ENCODE measurements at regions not wholly inside any gene's neighbourhood (a gene's known extent, or its start where the extent isn't known, plus 50 kb on each side); places are given as distances from the start of the nearest gene placed in this dataset.

DNA sequence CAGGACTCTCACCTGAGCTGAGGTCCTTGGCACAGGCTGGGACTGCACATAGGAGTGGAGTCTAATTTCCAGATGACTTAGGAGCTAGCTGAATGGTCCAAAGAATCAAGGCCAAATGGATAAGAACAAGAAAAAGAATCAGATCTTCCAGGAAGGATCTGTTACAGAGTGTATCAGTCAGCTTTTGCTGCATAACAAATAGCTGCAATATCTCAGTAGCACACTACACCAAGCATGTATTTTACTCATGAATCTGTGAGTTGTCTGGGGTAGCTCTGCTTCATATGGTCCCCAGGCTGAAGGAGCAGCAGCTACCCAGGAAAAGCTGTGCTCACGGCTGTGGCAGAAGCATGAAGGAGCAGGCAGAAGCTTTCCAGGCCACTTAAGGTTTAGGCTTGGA, 60.6 kb upstream of the LOXL4 start:
- Histone ChIP-seq H3K79me2 (ENCODE audit: insufficient read depth, low read length) (no peaks in the 10 kb centered on the region), H3K9me2 (ENCODE audit: low read depth, low read length) (no peaks in the 10 kb centered on the region), H3K27me3 (ENCODE audit: insufficient read depth, low read length) (no peaks in the 10 kb centered on the region), H3F3A (ENCODE audit: insufficient read depth, low read length) (no peaks in the 10 kb centered on the region), H3K9ac (ENCODE audit: low read length) (no peak overlapping the region), H3K4me3 (ENCODE audit: low read depth, low read length, poor library complexity, severe bottlenecking) (no peak overlapping the region), H2AFZ (ENCODE audit: low read length) (no peak overlapping the region), H3K9me3 (ENCODE audit: low read length) (no peaks in the 10 kb centered on the region), H3K27ac (ENCODE audit: low read depth, low read length, poor library complexity, severe bottlenecking) (no peak overlapping the region), H3K4me2 (ENCODE audit: low read length) (no peak overlapping the region), H3K4me1 (ENCODE audit: insufficient read depth, low read length, severe bottlenecking) (no peaks in the 10 kb centered on the region), H3K36me3 (ENCODE audit: insufficient read depth, low read length) (no peaks in the 10 kb centered on the region), H4K20me1 (ENCODE audit: insufficient read depth, low read length) (no peaks in the 10 kb centered on the region)
- TF ChIP-seq, protein P1, sequence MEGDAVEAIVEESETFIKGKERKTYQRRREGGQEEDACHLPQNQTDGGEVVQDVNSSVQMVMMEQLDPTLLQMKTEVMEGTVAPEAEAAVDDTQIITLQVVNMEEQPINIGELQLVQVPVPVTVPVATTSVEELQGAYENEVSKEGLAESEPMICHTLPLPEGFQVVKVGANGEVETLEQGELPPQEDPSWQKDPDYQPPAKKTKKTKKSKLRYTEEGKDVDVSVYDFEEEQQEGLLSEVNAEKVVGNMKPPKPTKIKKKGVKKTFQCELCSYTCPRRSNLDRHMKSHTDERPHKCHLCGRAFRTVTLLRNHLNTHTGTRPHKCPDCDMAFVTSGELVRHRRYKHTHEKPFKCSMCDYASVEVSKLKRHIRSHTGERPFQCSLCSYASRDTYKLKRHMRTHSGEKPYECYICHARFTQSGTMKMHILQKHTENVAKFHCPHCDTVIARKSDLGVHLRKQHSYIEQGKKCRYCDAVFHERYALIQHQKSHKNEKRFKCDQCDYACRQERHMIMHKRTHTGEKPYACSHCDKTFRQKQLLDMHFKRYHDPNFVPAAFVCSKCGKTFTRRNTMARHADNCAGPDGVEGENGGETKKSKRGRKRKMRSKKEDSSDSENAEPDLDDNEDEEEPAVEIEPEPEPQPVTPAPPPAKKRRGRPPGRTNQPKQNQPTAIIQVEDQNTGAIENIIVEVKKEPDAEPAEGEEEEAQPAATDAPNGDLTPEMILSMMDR (IDR thresholded peaks at IDR 0.05; ENCODE audit: low read length): no peak
- TF ChIP-seq EZH2 (IDR thresholded peaks at IDR 0.05; ENCODE audit: borderline replicate concordance, low read length): no peak

DNA sequence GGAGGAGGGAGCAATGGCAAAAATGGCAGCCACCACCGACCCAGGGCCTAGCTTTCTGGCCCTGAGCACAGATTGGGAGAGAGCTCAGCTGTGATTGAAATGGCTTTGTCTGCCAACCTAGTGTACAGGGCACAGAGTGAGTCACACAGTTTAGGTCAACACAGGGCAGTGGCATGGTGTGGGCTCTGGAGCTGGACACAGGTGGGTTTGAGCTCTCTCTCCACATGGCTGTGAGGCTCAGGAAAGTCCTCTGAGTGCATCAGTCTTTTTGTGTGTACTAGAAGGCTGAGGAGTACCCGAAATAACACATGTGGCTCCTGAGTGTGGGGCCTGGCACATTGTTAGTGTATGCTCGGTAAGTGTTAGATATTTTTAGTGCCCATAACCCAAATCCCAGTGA, 60.2 kb upstream of the LOXL4 start:
- H3F3A ChIP-seq (ENCODE audit: insufficient read depth, low read length): no peaks in the 10 kb centered on the region
- no peak overlapping the region for H3K27ac ChIP-seq (ENCODE audit: low read depth, low read length, poor library complexity, severe bottlenecking)
- H3K36me3 ChIP-seq (ENCODE audit: insufficient read depth, low read length): no peaks in the 10 kb centered on the region
- H3K4me1 ChIP-seq (ENCODE audit: insufficient read depth, low read length, severe bottlenecking): no peaks in the 10 kb centered on the region
- no peak overlapping the region for H2AFZ ChIP-seq (ENCODE audit: low read length)
- H3K4me2 ChIP-seq (ENCODE audit: low read length): no peak overlapping the region
- no peaks in the 10 kb centered on the region for H4K20me1 ChIP-seq (ENCODE audit: insufficient read depth, low read length)
- no peaks in the 10 kb centered on the region for H3K79me2 ChIP-seq (ENCODE audit: insufficient read depth, low read length)
- no peaks in the 10 kb centered on the region for H3K9me3 ChIP-seq (ENCODE audit: low read length)
- H3K9ac ChIP-seq (ENCODE audit: low read length): no peak overlapping the region
- no peak for TF ChIP-seq EZH2 (IDR thresholded peaks at IDR 0.05; ENCODE audit: borderline replicate concordance, low read length)
- TF ChIP-seq, protein P1 (IDR thresholded peaks at IDR 0.05; ENCODE audit: low read length): no peak
- no peak overlapping the region for H3K4me3 ChIP-seq (ENCODE audit: low read depth, low read length, poor library complexity, severe bottlenecking)
- no peaks in the 10 kb centered on the region for H3K27me3 ChIP-seq (ENCODE audit: insufficient read depth, low read length)
- H3K9me2 ChIP-seq (ENCODE audit: low read depth, low read length): no peaks in the 10 kb centered on the region

DNA sequence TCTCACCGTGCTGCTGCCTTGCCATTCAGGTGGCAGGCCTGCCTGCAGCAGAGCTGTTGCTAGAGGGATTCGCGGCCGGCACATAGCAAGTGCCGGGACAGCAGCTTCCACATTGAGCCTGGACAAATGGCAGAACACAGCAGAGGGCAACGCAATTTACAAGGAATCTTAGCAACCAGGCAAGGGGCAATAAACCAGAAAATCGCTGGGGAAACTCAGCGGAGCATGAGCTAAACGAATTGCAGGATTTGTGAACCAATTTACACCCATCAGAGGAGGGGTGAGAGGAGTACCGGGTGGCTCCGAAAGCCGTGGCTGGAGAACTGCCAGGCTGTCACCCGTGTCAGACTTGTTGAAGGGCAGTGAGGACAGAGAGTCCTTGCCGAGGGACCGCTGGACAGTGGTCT, 58.6 kb upstream of the LOXL4 start:
- Histone ChIP-seq H3K27ac (ENCODE audit: low read depth, low read length, poor library complexity, severe bottlenecking) (no peak overlapping the region), H3K36me3 (ENCODE audit: insufficient read depth, low read length) (no peaks in the 10 kb centered on the region), H3K4me1 (ENCODE audit: insufficient read depth, low read length, severe bottlenecking) (no peaks in the 10 kb centered on the region), H3K9me2 (ENCODE audit: low read depth, low read length) (no peaks in the 10 kb centered on the region), H3K79me2 (ENCODE audit: insufficient read depth, low read length) (no peaks in the 10 kb centered on the region), H4K20me1 (ENCODE audit: insufficient read depth, low read length) (no peaks in the 10 kb centered on the region), H3K4me3 (ENCODE audit: low read depth, low read length, poor library complexity, severe bottlenecking) (no peak overlapping the region), H3K4me2 (ENCODE audit: low read length) (no peak overlapping the region), H3F3A (ENCODE audit: insufficient read depth, low read length) (no peaks in the 10 kb centered on the region), H3K9ac (ENCODE audit: low read length) (no peak overlapping the region), H2AFZ (ENCODE audit: low read length) (no peak overlapping the region), H3K27me3 (ENCODE audit: insufficient read depth, low read length) (no peaks in the 10 kb centered on the region), H3K9me3 (ENCODE audit: low read length) (no peaks in the 10 kb centered on the region)
- TF ChIP-seq, protein P1 (IDR thresholded peaks at IDR 0.05; ENCODE audit: low read length): no peak
- TF ChIP-seq EZH2 (IDR thresholded peaks at IDR 0.05; ENCODE audit: borderline replicate concordance, low read length): no peak
